ENCODE measurements at regions not wholly inside any gene's neighbourhood (a gene's known extent, or its start where the extent isn't known, plus 50 kb on each side); places are given as distances from the start of the nearest gene placed in this dataset.

GRCh38 chr1:38477811-38478210, 381.8 kb downstream of the RRAGC start:
- Histone ChIP-seq H4K20me1 (ENCODE audit: control insufficient read depth, insufficient read depth, low read depth, low read length) (no peaks in the 10 kb centered on the region), H3K4me3 (ENCODE audit: low read length) (no peak overlapping the region), H3F3A (ENCODE audit: control insufficient read depth, insufficient read depth) (peaks cover 22% of the 10 kb centered on the region), H3K9me3 (ENCODE audit: control insufficient read depth, insufficient read depth, low read length) (peaks cover 10% of the 10 kb centered on the region; the same call in 1 of the 2 replicates), H3K4me2 (ENCODE audit: low read length) (no peak overlapping the region), H3K27me3 (ENCODE audit: control insufficient read depth, low read length) (no peaks in the 10 kb centered on the region), H3K9me2 (replicated peaks; ENCODE audit: control insufficient read depth, low read length) (no peaks in the 10 kb centered on the region), H3K79me2 (ENCODE audit: control insufficient read depth, low read length) (no peaks in the 10 kb centered on the region), H3K36me3 (ENCODE audit: control insufficient read depth, low read length) (no peaks in the 10 kb centered on the region; the same call in 1 of the 2 replicates), H3K4me1 (ENCODE audit: control insufficient read depth, low read length) (peaks cover 54% of the 10 kb centered on the region), H3K27ac (ENCODE audit: low read depth, low read length) (no peak overlapping the region)
- TF ChIP-seq EZH2phosphoT487 (IDR thresholded peaks at IDR 0.05; ENCODE audit: borderline replicate concordance, low read length) (no peak), CTCF (IDR thresholded peaks at IDR 0.05; ENCODE audit: low read depth, low read length, poor library complexity, severe bottlenecking) (no peak)

GRCh38 chr1:38476850-38477178, 382.8 kb downstream of the RRAGC start:
- Histone ChIP-seq H3K27ac (ENCODE audit: low read depth, low read length) (no peak overlapping the region), H3K9me2 (replicated peaks; ENCODE audit: control insufficient read depth, low read length) (no peaks in the 10 kb centered on the region), H3K79me2 (ENCODE audit: control insufficient read depth, low read length) (no peaks in the 10 kb centered on the region), H3K9me3 (ENCODE audit: control insufficient read depth, insufficient read depth, low read length) (peaks cover 10% of the 10 kb centered on the region; the same call in 1 of the 2 replicates), H3K4me3 (ENCODE audit: low read length) (0 out of 2 replicates have a peak overlapping the region, but pooled peaks have one; percentile 81), H3K4me1 (ENCODE audit: control insufficient read depth, low read length) (peaks cover 56% of the 10 kb centered on the region), H3F3A (ENCODE audit: control insufficient read depth, insufficient read depth) (peaks cover 22% of the 10 kb centered on the region), H3K36me3 (ENCODE audit: control insufficient read depth, low read length) (no peaks in the 10 kb centered on the region; the same call in 1 of the 2 replicates), H3K4me2 (ENCODE audit: low read length) (peak overlapping the region; percentile 100), H4K20me1 (ENCODE audit: control insufficient read depth, insufficient read depth, low read depth, low read length) (no peaks in the 10 kb centered on the region), H3K27me3 (ENCODE audit: control insufficient read depth, low read length) (no peaks in the 10 kb centered on the region)
- TF ChIP-seq CTCF (IDR thresholded peaks at IDR 0.05; ENCODE audit: low read depth, low read length, poor library complexity, severe bottlenecking) (no peak), EZH2phosphoT487 (IDR thresholded peaks at IDR 0.05; ENCODE audit: borderline replicate concordance, low read length) (no peak)

- Histone ChIP-seq H3K4me2 (ENCODE audit: low read length) (peak overlapping the region; percentile 100), H3K4me1 (ENCODE audit: control insufficient read depth, low read length) (peaks cover 56% of the 10 kb centered on the region), H3K4me3 (ENCODE audit: low read length) (peak overlapping the region; percentile 81), H3K9me2 (replicated peaks; ENCODE audit: control insufficient read depth, low read length) (no peaks in the 10 kb centered on the region), H4K20me1 (ENCODE audit: control insufficient read depth, insufficient read depth, low read depth, low read length) (no peaks in the 10 kb centered on the region), H3K9me3 (ENCODE audit: control insufficient read depth, insufficient read depth, low read length) (peaks cover 10% of the 10 kb centered on the region; the same call in 1 of the 2 replicates), H3K27me3 (ENCODE audit: control insufficient read depth, low read length) (no peaks in the 10 kb centered on the region), H3K79me2 (ENCODE audit: control insufficient read depth, low read length) (no peaks in the 10 kb centered on the region), H3K27ac (ENCODE audit: low read depth, low read length) (peak overlapping the region; percentile 99), H3K36me3 (ENCODE audit: control insufficient read depth, low read length) (no peaks in the 10 kb centered on the region; the same call in 1 of the 2 replicates), H3F3A (ENCODE audit: control insufficient read depth, insufficient read depth) (peaks cover 22% of the 10 kb centered on the region)
- no peak for TF ChIP-seq CTCF (IDR thresholded peaks at IDR 0.05; ENCODE audit: low read depth, low read length, poor library complexity, severe bottlenecking)
- no peak for TF ChIP-seq EZH2phosphoT487 (IDR thresholded peaks at IDR 0.05; ENCODE audit: borderline replicate concordance, low read length)
Observed at GRCh38 chr1:38476111-38476849, 383.3 kb downstream of the RRAGC start.

Data from DOHH2 (cell line).